SK-N-SH treated with all-trans-retinoic acid at 6 μM for 48 hours (cell line): ENCODE measurements at regions not wholly inside any gene's neighbourhood (a gene's known extent, or its start where the extent isn't known, plus 50 kb on each side); places are given as distances from the start of the nearest gene placed in this dataset.

Source experiments
- CSRNP3 ChIP-seq: fragments of 250-450 bp; sonication (Bioruptor Pico); IDR thresholded peaks from 2 replicates; pipeline ENCODE4 v1.5.1; 2021; ENCODE audit warnings: mild to moderate bottlenecking, moderate library complexity
- ISL1 ChIP-seq: fragments of 250-450 bp; sonication (Bioruptor Pico); IDR thresholded peaks from 2 replicates; pipeline ENCODE4 v2.1.2; 2022; ENCODE audit warnings: mild to moderate bottlenecking, moderate library complexity
- ZNF565 ChIP-seq: fragments of 450-650 bp; formaldehyde crosslinking; conservative IDR thresholded peaks from 2 replicates; pipeline ENCODE4 v1.5.0; 2020; ENCODE audit warnings: low read depth, mild to moderate bottlenecking, moderate library complexity
- ZNF70 ChIP-seq: fragments of 450-650 bp; formaldehyde crosslinking; IDR thresholded peaks from 2 replicates; pipeline ENCODE4 v1.5.0; 2020; ENCODE audit warnings: mild to moderate bottlenecking, moderate library complexity
- ZNF8 ChIP-seq: fragments of 450-650 bp; formaldehyde crosslinking; IDR thresholded peaks from 2 replicates; pipeline ENCODE4 v1.5.0; 2020; ENCODE audit warnings: mild to moderate bottlenecking, moderate library complexity

GRCh38 chrX:500481-501010 lies 113.8 kb upstream of the PPP2R3B start:
- TF ChIP-seq ISL1 (no peak), ZNF8 (CRISPR knock-in tag) (no peak), CSRNP3 (CRISPR knock-in tag) (no peak), ZNF70 (CRISPR knock-in tag) (no peak), ZNF565 (CRISPR knock-in tag) (no peak)
